Activated T-cell treated with anti-CD3 and anti-CD28 coated beads, Interleukin-2, amount 50 U/mL, for 1 hour (primary cell): ENCODE measurements at regions not wholly inside any gene's neighbourhood (a gene's known extent, or its start where the extent isn't known, plus 50 kb on each side); places are given as distances from the start of the nearest gene placed in this dataset.
A peak's percentile ranks its signal among the peaks of the same experiment; 100 is the strongest.

Experiments
- DNase-seq: peaks from one replicate; pipeline ENCODE4 v3.0.0-alpha.2; 2020

GRCh38 chr12:124517260-124518050 lies 50.0 kb downstream of the NCOR2 start:
- DNase-seq: no peak

- DNase-seq: no peak
Observed at GRCh38 chr12:124516850-124517249, 50.6 kb downstream of the NCOR2 start.

- DNase-seq: no peak
Observed at GRCh38 chr12:124515981-124516380, 51.4 kb downstream of the NCOR2 start.

- no peak for DNase-seq
Observed at GRCh38 chr12:124514996-124515932, 52.1 kb downstream of the NCOR2 start.

GRCh38 chr12:124514145-124514995 lies 53.0 kb downstream of the NCOR2 start:
- DNase-seq: no peak

GRCh38 chr12:124513297-124513867 lies 54.0 kb downstream of the NCOR2 start:
- no peak for DNase-seq

GRCh38 chr12:124512667-124513296 lies 54.6 kb downstream of the NCOR2 start:
- DNase-seq: no peak

DNA sequence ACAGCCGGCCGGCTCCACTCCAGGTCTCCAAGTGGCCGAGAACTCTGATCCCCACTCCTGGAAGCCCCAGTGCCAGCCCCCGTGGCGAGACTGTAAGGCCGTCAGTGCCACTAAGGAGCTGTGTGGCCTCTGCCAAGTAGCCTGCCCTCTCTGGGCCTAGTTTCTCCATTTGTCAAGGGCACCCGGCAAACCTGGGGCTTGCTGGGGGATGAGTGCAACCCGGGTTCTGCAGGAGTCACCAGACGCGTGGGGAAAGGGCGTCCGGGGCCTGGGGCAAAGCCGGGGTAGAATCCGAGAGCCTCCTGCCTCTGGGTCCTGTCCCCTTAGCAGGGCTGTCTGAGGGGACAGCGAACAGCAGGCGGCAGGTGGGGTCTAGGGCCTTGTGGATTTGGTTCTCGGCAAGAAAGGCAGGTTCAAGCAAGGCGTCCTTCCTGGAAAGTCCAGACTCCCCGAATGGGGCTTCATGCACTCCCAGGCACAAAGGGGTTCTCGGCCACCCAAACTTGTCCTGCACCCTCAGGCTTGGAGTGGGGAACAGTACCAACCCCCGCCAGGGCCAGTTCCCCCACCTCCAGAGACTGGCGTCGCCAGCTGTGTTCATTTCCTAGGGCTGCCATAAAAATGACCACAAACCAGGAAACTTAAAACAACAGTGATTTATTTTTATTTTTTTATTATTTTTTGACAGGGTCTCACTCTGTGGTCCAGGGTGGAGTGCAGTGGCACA lies 56.0 kb downstream of the NCOR2 start:
- DNase-seq: no peak

DNA sequence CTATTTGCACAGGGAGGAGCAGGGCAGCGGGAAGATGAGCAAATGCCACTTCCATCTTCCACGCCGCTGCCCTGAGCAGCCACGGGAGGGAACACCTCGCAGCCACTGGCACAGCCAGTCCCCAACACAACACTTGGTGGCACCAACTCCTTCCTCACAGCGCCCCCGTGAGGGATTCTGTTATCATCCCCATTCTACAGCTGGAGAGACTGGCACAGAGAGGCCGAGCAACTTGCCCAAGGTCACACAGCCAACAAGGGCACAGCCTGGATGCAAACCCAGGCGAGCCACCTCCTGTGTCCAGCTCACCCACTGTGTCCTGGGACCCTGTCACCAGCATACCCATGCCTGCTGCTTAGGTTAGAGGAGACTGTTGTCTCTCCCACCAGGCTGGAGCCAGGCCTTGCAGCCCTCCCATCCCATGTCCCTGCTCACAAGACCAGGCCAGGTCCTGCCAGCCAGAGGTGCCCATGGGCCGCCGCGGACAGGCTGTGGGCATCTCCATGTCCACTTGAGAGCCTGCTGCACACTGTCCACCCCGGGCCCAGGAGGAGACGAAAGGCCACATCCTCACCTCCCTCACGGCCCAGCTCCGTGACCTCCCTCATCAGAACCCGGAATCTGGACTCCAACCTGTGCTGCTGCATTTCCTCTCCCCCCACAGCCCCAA lies 57.0 kb downstream of the NCOR2 start:
- no peak for DNase-seq

DNA sequence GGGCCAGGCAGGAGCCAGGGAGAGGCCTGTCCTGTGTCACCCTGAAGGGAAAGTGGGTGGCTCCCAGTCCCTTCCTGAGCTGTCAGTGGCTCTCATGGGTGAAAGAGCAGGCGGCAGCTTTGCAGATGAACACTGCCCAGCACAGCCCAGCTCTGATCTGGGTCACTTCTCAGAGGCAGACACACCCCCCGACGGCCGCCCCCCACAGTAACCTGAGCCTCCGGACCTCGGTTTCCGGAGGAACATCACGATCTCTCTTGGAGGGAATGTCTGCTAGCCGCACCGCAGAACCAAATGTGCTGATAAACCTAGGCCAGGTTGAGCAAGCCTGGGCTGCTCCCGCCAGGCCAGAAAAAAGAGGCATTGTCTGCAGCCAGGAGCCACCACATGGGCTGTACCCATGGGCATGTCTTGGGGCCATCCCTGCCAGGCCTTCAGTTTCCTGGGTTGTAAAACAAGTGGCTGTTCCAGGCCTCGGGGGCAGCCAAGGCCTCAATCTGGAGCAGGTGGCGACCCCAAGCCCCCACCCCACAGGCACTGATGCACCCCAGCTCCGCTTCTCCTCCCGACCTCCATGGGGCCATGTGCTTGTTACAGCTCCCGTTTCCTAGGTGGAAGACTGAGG lies 57.6 kb downstream of the NCOR2 start:
- DNase-seq: no peak

GRCh38 chr12:124509300-124509675 lies 58.1 kb downstream of the NCOR2 start:
- DNase-seq: no peak

DNA sequence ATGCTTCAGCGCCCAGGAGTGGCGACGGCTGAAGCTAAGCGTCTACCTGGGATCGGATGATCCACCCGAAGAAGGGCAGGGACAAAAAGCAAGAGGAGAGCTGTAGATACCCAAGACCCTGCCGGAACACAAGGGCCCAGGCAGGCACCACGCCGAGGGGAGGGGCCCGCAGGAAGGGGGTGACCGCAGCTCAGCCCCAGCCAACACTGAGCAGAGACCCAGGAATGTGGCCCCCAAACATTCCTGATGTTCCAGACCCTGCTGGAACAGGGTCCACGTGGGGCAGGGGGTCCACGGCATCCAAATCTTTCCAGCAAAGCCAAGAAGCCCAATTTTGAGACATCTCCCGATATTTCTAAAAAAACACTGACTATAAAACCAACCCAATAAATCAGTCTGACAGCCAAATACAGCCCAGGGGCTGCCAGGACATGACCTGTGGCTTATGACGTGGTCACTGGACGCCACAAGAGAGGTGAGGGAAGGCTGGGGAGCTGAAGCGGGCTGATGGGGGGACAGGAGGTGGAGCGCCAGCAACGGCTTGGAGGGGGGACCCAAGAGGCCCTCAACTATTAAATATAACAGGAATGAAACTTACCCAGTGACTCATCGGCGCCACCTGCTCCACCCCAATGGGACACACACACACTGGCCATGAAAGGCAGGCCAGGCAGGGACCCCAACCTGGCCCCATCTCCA lies 58.9 kb downstream of the NCOR2 start:
- peak; percentile 29 for DNase-seq

DNA sequence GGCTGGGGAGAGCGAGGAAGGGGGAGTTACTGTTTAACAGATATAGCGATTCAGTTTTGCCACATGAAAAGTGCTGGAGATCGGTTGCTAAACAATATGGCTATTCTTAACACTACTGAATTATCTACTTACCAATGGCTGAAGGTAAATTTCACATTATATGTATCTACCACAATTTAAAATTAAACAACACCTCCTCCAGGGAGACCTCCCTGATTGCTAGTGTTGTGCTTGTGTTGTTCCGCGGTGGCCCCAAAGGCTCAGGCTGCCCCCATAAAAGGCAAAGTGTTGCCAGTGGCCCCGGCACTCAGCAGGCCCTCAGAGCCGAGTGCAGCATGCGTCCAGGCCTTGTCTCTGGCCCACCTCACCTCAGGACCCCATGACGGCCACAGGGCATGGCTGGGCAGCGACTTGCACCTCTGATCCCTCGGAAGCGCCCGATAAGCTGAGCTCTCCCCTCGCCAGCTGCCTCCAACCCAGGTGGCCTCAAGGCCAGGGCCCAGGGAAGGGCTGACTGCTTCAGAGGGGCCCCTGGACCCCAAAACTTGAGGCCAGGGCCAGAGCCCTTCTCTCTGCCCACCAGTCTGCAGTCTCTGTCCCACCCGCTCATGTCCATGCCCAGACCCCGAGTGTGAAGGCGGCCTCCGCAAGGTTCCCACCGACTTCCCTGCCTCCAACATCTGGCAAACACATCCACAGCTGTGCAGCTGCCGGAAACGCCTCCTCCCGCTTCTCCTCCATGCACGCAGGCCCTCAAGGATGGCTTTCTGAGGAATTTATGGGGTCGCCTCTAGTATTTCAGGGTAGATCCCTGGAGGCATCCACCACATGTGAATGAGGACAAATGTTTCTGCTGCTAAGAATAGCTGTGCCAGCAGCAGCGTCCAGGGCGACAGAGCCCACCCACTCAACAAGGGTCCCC lies 60.0 kb downstream of the NCOR2 start:
- no peak for DNase-seq

GRCh38 chr12:124506832-124507153 lies 60.6 kb downstream of the NCOR2 start:
- DNase-seq: no peak

- no peak for DNase-seq
Observed at GRCh38 chr12:124506145-124506831, 61.1 kb downstream of the NCOR2 start.

- no peak for DNase-seq
Observed at GRCh38 chr12:124505001-124505818, 62.2 kb downstream of the NCOR2 start.
